ENCODE measurements at regions not wholly inside any gene's neighbourhood (a gene's known extent, or its start where the extent isn't known, plus 50 kb on each side); places are given as distances from the start of the nearest gene placed in this dataset.

DNA sequence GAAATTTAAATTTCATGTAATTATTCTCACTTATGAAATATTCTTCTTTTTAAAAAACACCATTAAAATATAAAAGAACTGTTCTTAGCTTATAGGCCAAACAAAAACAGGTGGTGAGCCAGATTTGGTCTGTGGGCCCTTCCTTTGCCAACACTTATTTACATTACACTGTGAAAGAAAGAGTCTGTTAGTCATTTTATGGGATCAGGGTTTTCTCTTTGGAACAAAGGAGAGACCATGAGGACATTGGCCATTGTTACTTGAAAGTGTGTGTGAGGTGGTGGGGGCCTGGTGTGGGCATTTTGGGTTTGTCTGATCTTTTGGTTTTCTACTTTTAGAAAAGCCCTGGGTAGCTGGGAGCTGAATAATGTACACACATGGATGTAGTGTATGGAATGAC lies 62.7 kb downstream of the TTC6 start:
- TF ChIP-seq EP300 (IDR thresholded peaks at IDR 0.05), result no peak
- TF ChIP-seq, protein P1, sequence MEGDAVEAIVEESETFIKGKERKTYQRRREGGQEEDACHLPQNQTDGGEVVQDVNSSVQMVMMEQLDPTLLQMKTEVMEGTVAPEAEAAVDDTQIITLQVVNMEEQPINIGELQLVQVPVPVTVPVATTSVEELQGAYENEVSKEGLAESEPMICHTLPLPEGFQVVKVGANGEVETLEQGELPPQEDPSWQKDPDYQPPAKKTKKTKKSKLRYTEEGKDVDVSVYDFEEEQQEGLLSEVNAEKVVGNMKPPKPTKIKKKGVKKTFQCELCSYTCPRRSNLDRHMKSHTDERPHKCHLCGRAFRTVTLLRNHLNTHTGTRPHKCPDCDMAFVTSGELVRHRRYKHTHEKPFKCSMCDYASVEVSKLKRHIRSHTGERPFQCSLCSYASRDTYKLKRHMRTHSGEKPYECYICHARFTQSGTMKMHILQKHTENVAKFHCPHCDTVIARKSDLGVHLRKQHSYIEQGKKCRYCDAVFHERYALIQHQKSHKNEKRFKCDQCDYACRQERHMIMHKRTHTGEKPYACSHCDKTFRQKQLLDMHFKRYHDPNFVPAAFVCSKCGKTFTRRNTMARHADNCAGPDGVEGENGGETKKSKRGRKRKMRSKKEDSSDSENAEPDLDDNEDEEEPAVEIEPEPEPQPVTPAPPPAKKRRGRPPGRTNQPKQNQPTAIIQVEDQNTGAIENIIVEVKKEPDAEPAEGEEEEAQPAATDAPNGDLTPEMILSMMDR (IDR thresholded peaks at IDR 0.05), result no peak

Measured in ovary (tissue), 3 donors.